HepG2 (cell line): ENCODE measurements at regions not wholly inside any gene's neighbourhood (a gene's known extent, or its start where the extent isn't known, plus 50 kb on each side); places are given as distances from the start of the nearest gene placed in this dataset.

Experiments used
- ATAC-seq: fragments of 200-7000 bp; cut with Tn5 transposase; 3 replicates; pipeline ENCODE4 v1.9.1; 2020; ENCODE audit warnings: mild to moderate bottlenecking, moderate library complexity
- BruUV-seq: library from RNA; stranded (reverse); fragments of 400-500 nt; replicated peaks from 2 replicates; lab custom pipeline; 2021; lab: Mats Ljungman, UMichigan
- CTCF ChIA-PET: fragments of 300-600 bp; formaldehyde crosslinking; extraction: SDS; loops from one replicate; lab custom pipeline; 2021; ENCODE audit warnings: low total read pairs, inconsistent platforms, low intra/inter-chr PET ratio; lab: Yijun Ruan, JAX
- POLR2A ChIA-PET: fragments of 350-600 bp; sonication (Branson Sonifier 250); formaldehyde crosslinking; loops from one replicate; lab custom pipeline; 2020; ENCODE audit warnings: antibody characterized with exemption, inconsistent platforms; lab: Yijun Ruan, JAX
- DNase-seq: peaks from one replicate; pipeline ENCODE4 v3.0.0-alpha.2; 2015; ENCODE audit warnings: low spot score
- FAIRE-seq: peaks from 3 replicates; lab custom pipeline; 2011; peaks lifted over from hg19 to GRCh38; lab: Jason Lieb, UNC
- H2AFZ ChIP-seq: one replicate; pipeline ENCODE4 v1.6.1; 2011; ENCODE audit warnings: low read length, inconsistent platforms
- H3K27ac ChIP-seq: fragments of 300-600 bp; 3 replicates; pipeline ENCODE4 v1.8.0; 2011; ENCODE audit warnings: mixed run types, mild to moderate bottlenecking, mixed read lengths, low read length, inconsistent platforms; ENCODE audit not compliant: insufficient read depth; ENCODE audit errors: extremely low read length
- H3K27me3 ChIP-seq, 2 experiments: fragments of 200-600 bp in 1 of 2; 2 replicates in 1 of 2; 3 replicates in 1 of 2; pipeline versions ENCODE4 v1.6.0 to v1.8.0; 2011; ENCODE audit warnings: low read length in 2 of 2, mild to moderate bottlenecking in 2 of 2, moderate library complexity in 2 of 2, inconsistent platforms in 1 of 2; ENCODE audit not compliant: insufficient read depth in 2 of 2, control insufficient read depth in 1 of 2
- H3K36me3 ChIP-seq, 2 experiments: fragments of 200-600 bp in 1 of 2; replicated peaks in 1 of 2; 2 replicates in 1 of 2; 3 replicates in 1 of 2; pipeline versions ENCODE4 v1.5.1 to v1.8.0; 2011; ENCODE audit warnings: low read length in 2 of 2, inconsistent platforms in 1 of 2; ENCODE audit not compliant: insufficient read depth in 2 of 2, control insufficient read depth in 1 of 2
- H3K4me1 ChIP-seq: 2 replicates; pipeline ENCODE4 v1.5.1; 2012; ENCODE audit warnings: low read length, inconsistent platforms; ENCODE audit not compliant: insufficient read depth
- H3K4me2 ChIP-seq: 2 replicates; pipeline ENCODE4 v1.6.0; 2011; ENCODE audit warnings: low read depth, low read length, inconsistent platforms
- H3K4me3 ChIP-seq, 3 experiments: fragments of 200-600 bp in 1 of 3; sonication (generic), shearing (Covaris generic) in 1 of 3; replicated peaks in 1 of 3; 2 replicates each; pipeline ENCODE4 v1.5.1; 2011 to 2016; ENCODE audit warnings: low read length in 3 of 3, inconsistent platforms in 2 of 3, low read depth in 2 of 3, mild to moderate bottlenecking in 2 of 3, control low read depth in 1 of 3, mixed read lengths in 1 of 3; ENCODE audit not compliant: insufficient read depth in 1 of 3
- H3K79me2 ChIP-seq: one replicate; pipeline ENCODE4 v1.6.1; 2011; ENCODE audit warnings: low read length, inconsistent platforms; ENCODE audit not compliant: insufficient read depth
- H3K9ac ChIP-seq: 2 replicates; pipeline ENCODE4 v1.6.0; 2011; ENCODE audit warnings: mild to moderate bottlenecking, low read depth, low read length, inconsistent platforms; ENCODE audit not compliant: insufficient read depth
- H3K9me3 ChIP-seq: 2 replicates; pipeline ENCODE4 v1.5.1; 2012; ENCODE audit warnings: mild to moderate bottlenecking, low read length
- H4K20me1 ChIP-seq: 2 replicates; pipeline ENCODE4 v1.6.0; 2011; ENCODE audit warnings: inconsistent platforms, mild to moderate bottlenecking, low read length, moderate library complexity; ENCODE audit not compliant: insufficient read depth
- FOSL1 ChIP-seq: sonication (generic); formaldehyde crosslinking; IDR thresholded peaks from 2 replicates; pipeline ENCODE4 v1.9.0; 2021; ENCODE audit warnings: missing genetic modification reagents, borderline replicate concordance
- FOXA1 ChIP-seq, 2 experiments: fragments of 450-650 bp in 1 of 2; sonication (generic) in 1 of 2; formaldehyde crosslinking in 1 of 2; IDR thresholded peaks; 2 replicates each; pipeline versions ENCODE4 v1.4.0 to v1.6.1; 2016 to 2020; ENCODE audit warnings: missing genetic modification reagents in 1 of 2
- HCFC1 ChIP-seq: fragments of 150-350 bp; IDR thresholded peaks from 2 replicates; pipeline ENCODE4 v1.6.1; 2014; ENCODE audit warnings: low read depth, low read length
- HINFP ChIP-seq: sonication (generic); formaldehyde crosslinking; IDR thresholded peaks from 2 replicates; pipeline ENCODE4 v1.4.0; 2020; ENCODE audit warnings: low read depth, mild to moderate bottlenecking, missing genetic modification reagents
- HOXA3 ChIP-seq: sonication (generic); formaldehyde crosslinking; IDR thresholded peaks from 2 replicates; pipeline ENCODE4 v1.5.0; 2020; ENCODE audit warnings: missing genetic modification reagents
- KLF11 ChIP-seq: IDR thresholded peaks from 2 replicates; pipeline ENCODE4 v1.6.1; 2016; ENCODE audit warnings: missing compliant biosample characterization
- NFIC ChIP-seq: IDR thresholded peaks from 2 replicates; pipeline ENCODE4 v1.6.1; 2012; ENCODE audit warnings: mild to moderate bottlenecking, low read length, inconsistent platforms
- PRMT3 ChIP-seq: sonication (generic); formaldehyde crosslinking; IDR thresholded peaks from 2 replicates; pipeline ENCODE4 v1.8.1; 2022; ENCODE audit warnings: low read depth, mild to moderate bottlenecking, moderate library complexity, missing genetic modification reagents, borderline replicate concordance
- RFXAP ChIP-seq: sonication (generic); formaldehyde crosslinking; IDR thresholded peaks from 2 replicates; pipeline ENCODE4 v1.4.0; 2020; ENCODE audit warnings: missing genetic modification reagents, borderline replicate concordance
- RXRB ChIP-seq: IDR thresholded peaks from 2 replicates; pipeline ENCODE4 v1.6.1; 2016; ENCODE audit warnings: borderline replicate concordance, missing genetic modification reagents, missing compliant biosample characterization
- SMARCE1 ChIP-seq: fragments of 450-650 bp; IDR thresholded peaks from 2 replicates; pipeline ENCODE4 v1.6.1; 2017; ENCODE audit warnings: borderline replicate concordance
- ZNF331 ChIP-seq: sonication (generic); formaldehyde crosslinking; IDR thresholded peaks from 2 replicates; pipeline ENCODE4 v1.4.0; 2020; ENCODE audit warnings: missing genetic modification reagents
- ZNF546 ChIP-seq: sonication (generic); formaldehyde crosslinking; conservative IDR thresholded peaks from 2 replicates; pipeline ENCODE4 v1.8.1; 2023; ENCODE audit warnings: mild to moderate bottlenecking, missing genetic modification reagents
- ZNF550 ChIP-seq: sonication (generic); formaldehyde crosslinking; IDR thresholded peaks from 2 replicates; pipeline ENCODE4 v1.4.0; 2020; ENCODE audit warnings: mild to moderate bottlenecking, missing genetic modification reagents, borderline replicate concordance
- ZNF607 ChIP-seq: sonication (generic); formaldehyde crosslinking; IDR thresholded peaks from 2 replicates; pipeline ENCODE4 v1.5.1; 2020; ENCODE audit warnings: missing genetic modification reagents, mild to moderate bottlenecking, borderline replicate concordance
- ZNF747 ChIP-seq: sonication (generic); formaldehyde crosslinking; IDR thresholded peaks from 2 replicates; pipeline ENCODE4 v1.8.1; 2023; ENCODE audit warnings: missing genetic modification reagents, mild to moderate bottlenecking, borderline replicate concordance
- ZNF772 ChIP-seq: sonication (generic); formaldehyde crosslinking; IDR thresholded peaks from 2 replicates; pipeline ENCODE4 v1.5.0; 2020; ENCODE audit warnings: mild to moderate bottlenecking, missing genetic modification reagents
- ZNF788 ChIP-seq: sonication (generic); formaldehyde crosslinking; IDR thresholded peaks from 2 replicates; pipeline ENCODE4 v1.5.0; 2020; ENCODE audit warnings: mild to moderate bottlenecking, missing genetic modification reagents, borderline replicate concordance
- ZSCAN9 ChIP-seq: IDR thresholded peaks from 2 replicates; pipeline ENCODE4 v1.6.1; 2016; ENCODE audit warnings: borderline replicate concordance
- WGBS: methylation state at CpG from one replicate; pipeline ENCODE4 v1.1.6; 2017; ENCODE audit warnings: low lambda C conversion rate; 5-methylcytosine and 5-hydroxymethylcytosine counted together
- in situ Hi-C: cut with HindIII; loops from 2 replicates; pipeline ENCODE4 v1.10.0; 2017; ENCODE audit warnings: low pct_unique_long_range_greater_than_20kb; ENCODE audit not compliant: extremely low pct_ligation_motif_present
- intact Hi-C: fragments of 100-400 bp; cut with micrococcal nuclease; formaldehyde crosslinking; loops from one replicate; pipeline ENCODE4 v1.10.0; 2022; ENCODE audit not compliant: unreplicated experiment
- TF ChIP-seq, protein P1 (sequence below): sonication (generic); formaldehyde crosslinking; IDR thresholded peaks from 2 replicates; pipeline ENCODE4 v1.4.0; 2020; ENCODE audit warnings: missing genetic modification reagents, mild to moderate bottlenecking, borderline replicate concordance

GRCh38 chr18:24560511-24560981 lies 100.1 kb downstream of the HRH4 start:
- H3K4me2 ChIP-seq: no peak overlapping the region
- CTCF ChIA-PET: no interaction called here
- ATAC-seq (no peak), FAIRE-seq (no peak), DNase-seq (no peak)
- H3K79me2 ChIP-seq: no peaks in the 10 kb centered on the region
- H3K36me3 ChIP-seq: no peaks in the 10 kb centered on the region
- intact Hi-C loops: no loop called here
- no peak overlapping the region for H3K9ac ChIP-seq
- WGBS: 12% methylated on average over 7 of the region's 7 CpGs
- H2AFZ ChIP-seq: no peak overlapping the region
- H3K4me3 ChIP-seq: no peak overlapping the region
- BruUV-seq: no TSS peak
- no peak overlapping the region for H3K27ac ChIP-seq
- no peaks in the 10 kb centered on the region for H3K4me1 ChIP-seq
- no peaks in the 10 kb centered on the region for H3K9me3 ChIP-seq
- in situ Hi-C loops: no loop called here
- H4K20me1 ChIP-seq: no peaks in the 10 kb centered on the region
- peaks cover 3 to 13% of the 10 kb centered on the region in 2 experiments; a peak in 3 of 5 replicates for H3K27me3 ChIP-seq
- POLR2A ChIA-PET: no interaction called here
- TF ChIP-seq, protein P1, sequence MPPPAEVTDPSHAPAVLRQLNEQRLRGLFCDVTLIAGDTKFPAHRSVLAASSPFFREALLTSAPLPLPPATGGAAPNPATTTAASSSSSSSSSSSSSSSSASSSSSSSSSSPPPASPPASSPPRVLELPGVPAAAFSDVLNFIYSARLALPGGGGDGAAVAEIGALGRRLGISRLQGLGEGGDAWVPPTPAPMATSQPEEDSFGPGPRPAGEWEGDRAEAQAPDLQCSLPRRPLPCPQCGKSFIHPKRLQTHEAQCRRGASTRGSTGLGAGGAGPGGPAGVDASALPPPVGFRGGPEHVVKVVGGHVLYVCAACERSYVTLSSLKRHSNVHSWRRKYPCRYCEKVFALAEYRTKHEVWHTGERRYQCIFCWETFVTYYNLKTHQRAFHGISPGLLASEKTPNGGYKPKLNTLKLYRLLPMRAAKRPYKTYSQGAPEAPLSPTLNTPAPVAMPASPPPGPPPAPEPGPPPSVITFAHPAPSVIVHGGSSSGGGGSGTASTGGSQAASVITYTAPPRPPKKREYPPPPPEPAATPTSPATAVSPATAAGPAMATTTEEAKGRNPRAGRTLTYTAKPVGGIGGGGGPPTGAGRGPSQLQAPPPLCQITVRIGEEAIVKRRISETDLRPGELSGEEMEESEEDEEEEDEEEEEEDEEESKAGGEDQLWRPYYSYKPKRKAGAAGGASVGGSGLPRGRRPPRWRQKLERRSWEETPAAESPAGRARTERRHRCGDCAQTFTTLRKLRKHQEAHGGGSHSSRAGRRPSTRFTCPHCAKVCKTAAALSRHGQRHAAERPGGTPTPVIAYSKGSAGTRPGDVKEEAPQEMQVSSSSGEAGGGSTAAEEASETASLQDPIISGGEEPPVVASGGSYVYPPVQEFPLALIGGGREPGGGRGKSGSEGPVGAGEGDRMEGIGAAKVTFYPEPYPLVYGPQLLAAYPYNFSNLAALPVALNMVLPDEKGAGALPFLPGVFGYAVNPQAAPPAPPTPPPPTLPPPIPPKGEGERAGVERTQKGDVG: no peak
- no peak for TF ChIP-seq ZNF772 (CRISPR knock-in tag)
- no peak for TF ChIP-seq ZNF788 (CRISPR knock-in tag)
- no peak for TF ChIP-seq FOSL1 (CRISPR knock-in tag)
- no peak for TF ChIP-seq ZNF546 (CRISPR knock-in tag)
- TF ChIP-seq FOXA1 (IDR thresholded peaks at IDR 0.05): no peak
- TF ChIP-seq FOXA1 (CRISPR knock-in tag; IDR thresholded peaks at IDR 0.05): no peak
- no peak for TF ChIP-seq HOXA3 (CRISPR knock-in tag)
- TF ChIP-seq ZSCAN9: no peak
- no peak for TF ChIP-seq ZNF747
- TF ChIP-seq HCFC1: no peak
- no peak for TF ChIP-seq SMARCE1
- TF ChIP-seq RXRB (CRISPR knock-in tag): no peak
- TF ChIP-seq KLF11 (CRISPR knock-in tag): no peak
- no peak for TF ChIP-seq HINFP (CRISPR knock-in tag)
- no peak for TF ChIP-seq ZNF607
- no peak for TF ChIP-seq ZNF331 (CRISPR knock-in tag)
- no peak for TF ChIP-seq NFIC
- TF ChIP-seq PRMT3 (CRISPR knock-in tag): no peak
- TF ChIP-seq ZNF550 (CRISPR knock-in tag): no peak
- TF ChIP-seq RFXAP (CRISPR knock-in tag): no peak
